Stomach (tissue), 8 donors: ENCODE measurements at regions not wholly inside any gene's neighbourhood (a gene's known extent, or its start where the extent isn't known, plus 50 kb on each side); places are given as distances from the start of the nearest gene placed in this dataset.

ENCODE experiments used
- DNase-seq, 2 donors: peaks; one replicate each; pipeline versions ENCODE4 v3.0.0 to v3.0.0-alpha.2; 2013 to 2019
- H3K27ac ChIP-seq, 5 donors: fragments of 200-600 bp in 4 of 5; sonication (generic) in 4 of 5; one replicate each; pipeline ENCODE4 v1.5.1; 2013 to 2019; ENCODE audit warnings: mild to moderate bottlenecking in 1 of 5, moderate library complexity in 1 of 5
- H3K27me3 ChIP-seq, 3 donors: fragments of 200-600 bp; sonication (generic); one replicate each; pipeline ENCODE4 v1.5.1; 2017 to 2019; ENCODE audit warnings: mixed run types in 1 of 3
- H3K36me3 ChIP-seq, 4 donors: fragments of 200-600 bp; sonication (generic); 1 replicate in 3 of 4; 2 replicates in 1 of 4; pipeline ENCODE4 v1.5.1; 2016 to 2019
- H3K4me1 ChIP-seq, 4 donors: fragments of 200-600 bp; sonication (generic); one replicate each; pipeline ENCODE4 v1.5.1; 2016 to 2019
- H3K4me3 ChIP-seq, 4 donors: fragments of 200-600 bp; sonication (generic) in 3 of 4; one replicate each; pipeline ENCODE4 v1.5.1; 2016 to 2019; ENCODE audit warnings: mild to moderate bottlenecking in 1 of 4
- H3K9me3 ChIP-seq, 4 donors: fragments of 200-600 bp; sonication (generic); one replicate each; pipeline ENCODE4 v1.5.1; 2016 to 2019
- CTCF ChIP-seq, 7 experiments: fragments of 450-650 bp in 4 of 7; fragments of 200-600 bp in 3 of 7; sonication (generic) in 3 of 7; IDR thresholded peaks; one replicate each; pipeline ENCODE4 v1.5.1; 2016 to 2019; ENCODE audit warnings: antibody characterized with exemption in 7 of 7, control low read depth in 2 of 7, mild to moderate bottlenecking in 1 of 7
- EP300 ChIP-seq: sonication (generic); formaldehyde crosslinking; IDR thresholded peaks from one replicate; pipeline ENCODE4 v1.6.1; 2017; ENCODE audit warnings: antibody characterized with exemption
- POLR2A ChIP-seq, 4 donors: fragments of 450-650 bp; IDR thresholded peaks; one replicate each; pipeline ENCODE4 v1.6.1; 2016; ENCODE audit warnings: antibody characterized with exemption in 4 of 4, control low read depth in 2 of 4, mild to moderate bottlenecking in 1 of 4, moderate library complexity in 1 of 4
- POLR2AphosphoS5 ChIP-seq, 3 donors: sonication (generic); formaldehyde crosslinking; IDR thresholded peaks; one replicate each; pipeline ENCODE4 v1.6.1; 2016; ENCODE audit warnings: antibody characterized with exemption in 3 of 3
- WGBS, 5 donors: extraction: QIAGEN DNeasy Blood & Tissue Kit in 3 of 5; methylation state at CpG; one replicate each; pipeline versions ENCODE4 v1.1.5 to v1.1.7; 2013 to 2018; 5-methylcytosine and 5-hydroxymethylcytosine counted together
- intact Hi-C: fragments of 100-400 bp; cut with DNase I; formaldehyde crosslinking; loops from one replicate; pipeline ENCODE4 v1.15.1; 2023; ENCODE audit warnings: low total_unique reads
- donor health status: healthy with polysubstance abuse.
- donor health status: Bipolar disorder and iron deficiency.
- donor health status: healthy.

- no peak overlapping the region for H3K27ac ChIP-seq
- H3K4me1 ChIP-seq: peaks cover 0 to 9% (median 0%) of the 10 kb centered on the region in 4 donors
- intact Hi-C loops: no loop called here
- peaks cover 0 to 18% (median 0%) of the 10 kb centered on the region in 3 donors for H3K27me3 ChIP-seq
- TF ChIP-seq POLR2A (IDR thresholded peaks at IDR 0.05) (no peak), CTCF (IDR thresholded peaks at IDR 0.05) (no peak), EP300 (no peak), POLR2AphosphoS5 (IDR thresholded peaks at IDR 0.05) (no peak)
- no peak for DNase-seq
- H3K36me3 ChIP-seq: no peaks in the 10 kb centered on the region
- H3K4me3 ChIP-seq: no peak overlapping the region
- 67 to 74% (median 68%) methylated on average over 6 of the region's 6 CpGs for WGBS, 5 donors
- H3K9me3 ChIP-seq: no peaks in the 10 kb centered on the region
These were observed 246.2 kb downstream of the LRFN2 start for GRCh38 chr6:40340957-40341356.

GRCh38 chr6:40340196-40340595 lies 247.0 kb downstream of the LRFN2 start:
- TF ChIP-seq CTCF (IDR thresholded peaks at IDR 0.05): no peak
- no peak for TF ChIP-seq POLR2A (IDR thresholded peaks at IDR 0.05)
- TF ChIP-seq POLR2AphosphoS5 (IDR thresholded peaks at IDR 0.05): no peak
- TF ChIP-seq EP300: no peak

GRCh38 chr6:40338306-40338705 lies 248.9 kb downstream of the LRFN2 start:
- Histone ChIP-seq H3K27me3 (peaks cover 0 to 37% (median 4%) of the 10 kb centered on the region in 3 donors), H3K9me3 (no peaks in the 10 kb centered on the region), H3K27ac (no peak overlapping the region), H3K4me1 (no peaks in the 10 kb centered on the region), H3K4me3 (no peak overlapping the region), H3K36me3 (no peaks in the 10 kb centered on the region)
- WGBS, 5 donors: 69 to 90% (median 89%) methylated on average over 7 of the region's 7 CpGs
- no peak for DNase-seq
- TF ChIP-seq CTCF (IDR thresholded peaks at IDR 0.05) (no peak), EP300 (no peak)
- intact Hi-C loops: loop anchor here (10.0 kb wide), 1 partner anchor 246 kb away; the partner anchor contains the start of gene LRFN2

More at GRCh38 chr6:40340196-40340595, 247.0 kb downstream of the LRFN2 start:
- no peak overlapping the region for H3K4me3 ChIP-seq
- no peak for DNase-seq
- no peaks in the 10 kb centered on the region for H3K36me3 ChIP-seq
- intact Hi-C loops: no loop called here
- peaks cover 0 to 22% (median 0%) of the 10 kb centered on the region in 3 donors for H3K27me3 ChIP-seq
- H3K27ac ChIP-seq: no peak overlapping the region
- WGBS, 5 donors: 85 to 92% (median 89%) methylated on average over 8 of the region's 8 CpGs
- no peaks in the 10 kb centered on the region for H3K9me3 ChIP-seq
- peaks cover 0 to 9% (median 0%) of the 10 kb centered on the region in 4 donors for H3K4me1 ChIP-seq

GRCh38 chr6:40336940-40337760 lies 250.0 kb downstream of the LRFN2 start:
- intact Hi-C loops: loop anchor here (10.0 kb wide), 1 partner anchor 248 kb away; the partner anchor contains the start of gene LRFN2
- Histone ChIP-seq H3K9me3 (no peaks in the 10 kb centered on the region), H3K4me1 (no peaks in the 10 kb centered on the region), H3K27ac (no peak overlapping the region), H3K4me3 (no peak overlapping the region), H3K27me3 (peaks cover 0 to 37% (median 4%) of the 10 kb centered on the region in 3 donors), H3K36me3 (no peaks in the 10 kb centered on the region)
- WGBS, 5 donors: 80 to 91% (median 86%) methylated on average over 10 of the region's 10 CpGs
- no peak for TF ChIP-seq EP300
- TF ChIP-seq POLR2A (IDR thresholded peaks at IDR 0.05): no peak
- TF ChIP-seq POLR2AphosphoS5 (IDR thresholded peaks at IDR 0.05): no peak
- no peak for TF ChIP-seq CTCF (IDR thresholded peaks at IDR 0.05)
- no peak for DNase-seq
